ENCODE measurements at regions not wholly inside any gene's neighbourhood (a gene's known extent, or its start where the extent isn't known, plus 50 kb on each side); places are given as distances from the start of the nearest gene placed in this dataset.

DNA sequence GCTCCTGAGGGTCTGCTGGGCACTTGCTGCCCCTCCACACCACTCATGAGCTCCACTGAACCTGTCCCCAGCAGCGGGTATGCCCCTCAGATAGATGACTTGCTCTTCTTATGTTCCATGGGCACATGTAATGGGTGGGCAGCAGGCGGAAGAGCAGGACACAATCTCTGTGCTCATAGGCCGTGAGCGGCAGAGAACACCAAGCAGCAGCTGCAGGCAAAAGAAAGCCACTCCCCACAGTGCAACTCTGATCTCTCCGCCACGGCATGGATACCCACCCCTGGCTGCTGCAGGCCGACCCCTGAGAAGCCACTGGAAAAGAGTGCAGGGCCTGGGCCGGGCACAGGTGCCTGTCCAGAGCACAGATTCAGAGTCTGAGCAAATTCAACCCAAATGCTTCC lies 135.2 kb upstream of the RUNX3 start:
- no peak for TF ChIP-seq CTCF (IDR thresholded peaks at IDR 0.05)
- TF ChIP-seq POLR2A (IDR thresholded peaks at IDR 0.05), result no peak
